HG03521 (cell line): ENCODE measurements at regions not wholly inside any gene's neighbourhood (a gene's known extent, or its start where the extent isn't known, plus 50 kb on each side); places are given as distances from the start of the nearest gene placed in this dataset.
"Not testable (repeated sequence)": the region's sequence is repeated elsewhere in the genome, so short reads cannot be mapped to it uniquely, and the experiment has no call there.

Experiments used
- ATAC-seq: cut with Tn5 transposase; IDR thresholded peaks from one replicate; pipeline ENCODE4 v1.9.1; 2021; ENCODE audit warnings: mild to moderate bottlenecking, moderate library complexity; ENCODE audit not compliant: unreplicated experiment

DNA sequence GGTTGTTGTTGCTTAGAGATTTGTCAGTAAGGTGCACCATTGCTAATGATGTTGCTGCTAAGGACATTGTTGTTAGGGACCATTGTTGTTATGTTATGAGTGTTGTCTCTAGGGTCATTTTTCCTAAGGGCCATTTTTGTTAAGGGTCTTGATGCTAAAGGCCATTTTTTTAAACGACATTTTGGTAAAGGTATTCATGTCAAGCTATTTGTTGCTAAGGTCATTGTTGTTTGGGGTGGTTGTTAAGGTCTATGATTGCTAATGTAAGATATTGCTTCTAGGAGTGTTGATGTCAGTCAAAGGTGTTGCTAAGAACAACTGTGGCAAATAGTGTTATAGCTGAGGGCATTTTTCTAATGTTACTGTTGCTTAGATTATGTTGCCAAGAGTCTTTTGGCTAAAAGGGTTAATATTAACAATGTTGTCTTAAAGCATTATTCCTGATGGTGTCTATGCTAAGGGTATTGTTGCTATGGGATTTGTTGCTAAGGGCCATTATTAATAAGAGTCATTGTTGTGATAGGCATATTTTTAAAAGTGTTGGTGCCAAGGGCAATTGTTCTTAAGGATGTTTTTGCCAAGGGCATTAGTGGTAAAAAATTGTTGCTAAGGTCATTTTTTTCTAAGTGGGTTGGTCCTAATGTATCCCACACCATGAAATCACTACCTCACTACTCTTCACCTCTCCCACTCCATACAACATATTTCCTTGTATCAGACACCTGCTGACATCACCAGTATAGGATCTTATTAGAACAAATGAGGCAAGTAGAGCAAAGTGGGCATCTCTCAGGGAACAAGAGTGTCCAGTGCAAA is 56.2 kb downstream of the SPATA31A6 start:
- ATAC-seq, result not testable (repeated sequence)

DNA sequence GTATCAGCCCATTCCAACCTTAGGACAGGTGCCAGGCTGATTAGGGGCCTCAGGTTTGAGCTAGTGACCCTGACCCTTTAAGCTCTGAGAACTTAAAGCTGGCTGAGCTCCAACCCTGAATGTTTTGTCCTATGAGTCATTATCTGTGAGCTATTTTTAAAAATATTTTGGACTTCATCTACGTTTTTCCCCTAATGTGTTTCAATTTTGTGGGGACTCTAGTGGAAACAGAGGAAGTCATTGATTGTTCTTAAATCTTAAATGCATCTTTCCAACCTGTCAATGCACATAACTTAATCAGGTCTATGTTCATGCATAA is 56.8 kb downstream of the SPATA31A6 start:
- ATAC-seq, result not testable (repeated sequence)

DNA sequence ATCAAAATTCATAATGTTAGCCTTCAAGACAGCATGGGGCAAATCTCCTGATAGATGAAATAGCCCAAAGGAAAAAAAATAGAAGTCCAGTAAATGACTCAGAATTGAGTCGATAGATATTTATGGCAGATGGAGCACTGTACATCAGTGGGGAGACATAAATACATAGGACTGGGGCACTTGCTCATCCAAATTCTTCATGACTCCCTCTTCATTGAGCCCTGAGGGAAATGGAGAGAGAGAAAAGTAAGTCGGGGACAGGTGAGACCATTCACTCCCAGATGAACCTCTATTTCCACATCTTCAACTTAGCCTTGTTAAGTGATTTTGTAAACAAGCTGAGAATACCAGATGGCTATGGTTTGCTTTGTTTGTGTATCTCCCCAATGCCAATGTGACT is 59.8 kb downstream of the SPATA31A6 start:
- ATAC-seq, result not testable (repeated sequence)

DNA sequence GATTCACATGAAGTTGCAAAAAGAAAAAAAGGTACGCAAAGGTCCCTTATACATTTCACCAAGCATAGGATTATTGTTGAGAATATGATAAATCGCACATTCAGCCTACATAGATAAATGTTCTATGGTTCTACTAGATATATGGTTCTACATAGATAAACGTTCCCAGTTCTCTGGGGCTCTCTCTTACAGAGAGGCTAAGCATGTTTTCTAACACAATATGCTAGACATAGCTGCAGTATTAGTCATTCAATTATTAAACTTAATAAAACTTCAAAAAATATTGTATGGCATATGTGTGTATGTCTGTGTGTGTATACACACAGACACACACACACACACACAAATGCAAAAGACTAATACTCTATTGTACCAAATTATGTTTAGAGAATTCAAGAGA is 60.4 kb downstream of the SPATA31A6 start:
- ATAC-seq, result not testable (repeated sequence)

- ATAC-seq, result not testable (repeated sequence)
Observed at GRCh38 chr9:42268729-42269128, 85.3 kb downstream of the SPATA31A6 start.

DNA sequence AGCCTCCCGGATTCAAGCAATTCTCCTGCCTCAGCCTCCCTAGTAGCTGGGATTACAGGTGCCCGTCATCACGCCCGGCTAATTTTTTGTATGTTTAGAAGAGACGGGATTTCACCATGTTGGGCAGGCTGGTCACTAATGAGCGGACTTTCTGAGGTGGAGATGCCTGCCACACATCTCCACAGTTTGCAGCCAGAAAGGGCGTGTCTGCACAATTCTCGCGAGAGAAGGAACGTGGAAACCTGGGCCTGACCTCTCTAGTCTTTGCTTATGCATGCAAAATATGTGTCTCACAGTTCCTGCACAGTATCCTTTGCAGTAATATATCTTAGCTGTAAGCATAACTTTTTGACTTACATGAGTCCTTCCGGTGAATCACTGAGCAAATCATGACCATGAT is 85.7 kb downstream of the SPATA31A6 start:
- not testable (repeated sequence) for ATAC-seq

DNA sequence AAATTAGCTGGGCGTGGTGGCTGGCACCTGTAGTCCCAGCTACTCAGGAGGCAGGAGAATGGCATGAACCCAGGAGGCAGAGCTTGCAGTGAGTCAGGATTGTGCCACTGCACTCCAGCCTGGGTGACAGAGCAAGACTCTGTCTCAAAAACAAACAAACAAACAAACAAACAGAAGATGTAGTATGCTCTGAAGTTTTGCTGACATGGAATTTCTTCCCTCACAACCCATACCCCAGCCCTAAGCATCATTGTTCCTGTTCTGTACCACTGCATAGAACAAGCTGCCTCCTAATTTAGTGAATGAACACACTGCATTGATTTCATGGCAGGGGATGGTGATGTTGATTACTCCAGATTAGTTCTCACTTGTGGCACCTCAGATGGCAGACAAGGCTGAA is 89.7 kb downstream of the SPATA31A6 start:
- not testable (repeated sequence) for ATAC-seq

GRCh38 chr9:42275141-42275540 is 91.7 kb downstream of the SPATA31A6 start:
- no peak for ATAC-seq

DNA sequence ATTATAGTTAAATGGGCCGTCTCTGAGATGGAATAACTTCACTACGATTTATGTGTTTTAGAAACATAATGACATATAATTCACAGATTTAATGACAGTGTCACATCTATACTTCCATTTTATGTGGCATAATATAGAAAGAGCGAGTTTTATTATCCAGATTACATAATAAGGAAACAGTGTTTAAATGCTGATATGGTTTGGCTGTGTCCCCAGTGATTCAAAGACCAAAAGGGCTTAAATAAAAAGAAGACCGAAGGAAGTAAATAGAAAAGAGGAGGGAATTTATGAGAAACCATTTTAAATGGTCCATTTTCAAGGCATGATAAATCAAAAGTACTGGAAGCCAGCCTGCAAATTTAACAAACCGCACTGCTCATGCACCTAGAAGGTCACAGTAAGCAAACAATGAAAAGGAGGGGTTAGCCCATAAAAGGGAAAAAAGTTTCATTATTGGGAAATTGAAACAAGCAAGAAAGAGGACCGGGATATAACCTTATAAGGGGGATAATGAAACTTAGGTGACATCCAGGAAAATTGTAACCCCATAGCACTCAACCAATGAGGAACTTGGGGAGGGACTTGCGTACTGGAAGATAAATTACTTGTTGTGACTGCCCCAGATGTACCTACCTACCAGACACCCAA is 99.2 kb downstream of the SPATA31A6 start:
- not testable (repeated sequence) for ATAC-seq

DNA sequence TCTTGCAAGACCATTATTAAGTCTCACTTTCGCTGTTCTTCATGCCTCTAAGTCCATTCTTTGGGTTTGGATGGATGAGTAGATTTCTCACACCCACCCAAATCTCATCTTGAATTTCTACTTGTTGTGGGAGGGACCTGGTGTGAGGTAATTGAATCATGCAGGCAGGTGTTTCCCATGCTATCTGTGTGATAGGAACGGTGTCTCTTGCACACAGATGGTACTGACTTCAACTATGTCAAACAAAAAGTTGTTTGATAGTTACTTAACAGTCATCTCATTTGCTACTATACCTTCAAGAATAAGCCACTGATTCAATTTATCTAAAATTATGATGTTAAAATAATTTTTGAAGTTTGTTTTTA is 99.7 kb downstream of the SPATA31A6 start:
- not testable (repeated sequence) for ATAC-seq

DNA sequence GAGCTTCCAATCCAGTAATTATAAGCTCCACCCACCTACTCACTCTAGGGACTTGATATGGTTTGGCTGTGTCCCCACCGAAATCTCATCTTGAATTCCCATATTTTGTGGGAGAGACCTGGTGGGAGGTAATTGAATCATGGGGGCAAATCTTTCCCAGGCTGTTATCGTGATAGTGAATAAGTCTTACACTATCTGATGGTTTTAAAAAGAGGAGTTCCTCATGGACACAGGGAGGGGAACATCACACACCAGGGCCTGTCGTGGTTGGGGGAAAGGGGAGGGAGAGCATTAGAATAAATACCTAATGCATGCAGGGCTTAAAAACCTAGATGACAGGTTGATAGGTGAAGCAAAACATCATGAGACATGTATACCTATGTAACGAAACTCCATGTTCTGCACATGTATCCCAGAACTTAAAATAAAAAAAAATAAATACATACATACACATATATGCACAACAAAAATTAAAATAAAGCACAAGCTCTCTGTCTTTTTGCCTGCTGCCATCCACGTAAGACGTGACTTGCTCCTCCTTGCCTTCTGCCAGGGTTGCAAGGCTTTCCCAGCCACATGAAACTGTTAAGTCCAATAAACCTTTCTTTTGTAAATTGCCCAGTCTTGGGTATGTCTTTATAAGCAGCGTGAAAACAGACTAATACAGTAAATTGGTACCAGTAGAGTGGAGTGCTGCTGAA is 102.8 kb downstream of the SPATA31A6 start:
- not testable (repeated sequence) for ATAC-seq

DNA sequence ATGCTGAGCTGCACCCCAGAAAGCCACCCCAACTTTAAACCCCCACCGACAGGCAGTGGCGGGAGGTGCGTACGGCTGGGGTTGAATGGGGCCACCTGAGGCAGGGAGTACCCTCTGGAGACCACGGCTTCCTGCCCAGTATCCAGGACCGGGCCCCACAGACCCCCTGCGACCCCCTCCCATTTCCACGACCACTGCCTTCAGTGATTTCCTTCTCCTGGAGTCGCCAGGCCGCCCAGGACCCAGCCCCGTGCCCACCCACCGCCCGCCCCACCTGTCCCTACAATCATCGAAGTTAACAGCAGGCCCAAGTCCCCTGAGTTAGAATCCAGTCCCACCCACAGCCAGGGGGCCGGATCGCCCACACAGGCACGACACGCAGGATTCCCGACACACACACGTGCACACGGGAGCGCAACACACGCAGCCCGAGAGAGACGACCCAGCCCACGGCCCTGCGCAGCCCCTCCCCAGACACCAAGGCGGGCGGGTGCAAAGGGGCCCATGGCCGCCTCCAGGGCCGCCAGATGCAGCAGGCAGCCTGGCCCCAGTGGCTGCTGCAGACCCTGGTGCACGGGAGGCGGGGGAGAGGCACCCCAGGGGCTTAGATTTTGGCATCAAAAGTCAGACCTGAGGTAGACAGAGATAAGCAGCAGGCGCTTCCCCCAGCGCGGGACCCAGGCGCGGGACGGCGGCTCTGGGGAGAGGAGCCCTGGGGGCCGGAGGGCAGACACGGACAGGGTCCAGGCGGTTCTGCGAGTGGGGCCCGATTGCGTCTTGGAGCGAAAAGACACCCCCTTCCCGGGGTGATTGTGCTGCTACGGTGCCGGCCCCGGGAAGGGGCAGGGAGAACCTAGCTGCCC is 104.8 kb downstream of the SPATA31A6 start:
- not testable (repeated sequence) for ATAC-seq

DNA sequence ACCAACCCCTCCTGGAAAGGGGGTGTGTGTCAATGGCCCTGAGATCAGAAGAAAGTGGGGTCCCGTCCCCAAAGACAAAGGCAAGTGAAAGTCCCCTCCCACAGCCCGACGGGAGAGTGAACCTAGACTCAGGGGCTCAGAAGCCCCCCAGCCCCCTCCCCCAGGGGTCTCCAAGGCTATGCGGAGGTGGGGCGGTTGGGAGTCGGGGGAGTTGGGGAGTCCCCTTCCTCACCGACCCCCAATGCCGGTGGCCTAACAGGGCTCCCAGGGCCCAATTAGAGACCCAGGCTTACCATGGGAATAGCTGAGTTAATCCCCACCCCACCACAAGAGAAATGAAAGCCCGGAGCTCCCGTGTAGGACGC is 105.4 kb downstream of the SPATA31A6 start:
- not testable (repeated sequence) for ATAC-seq

DNA sequence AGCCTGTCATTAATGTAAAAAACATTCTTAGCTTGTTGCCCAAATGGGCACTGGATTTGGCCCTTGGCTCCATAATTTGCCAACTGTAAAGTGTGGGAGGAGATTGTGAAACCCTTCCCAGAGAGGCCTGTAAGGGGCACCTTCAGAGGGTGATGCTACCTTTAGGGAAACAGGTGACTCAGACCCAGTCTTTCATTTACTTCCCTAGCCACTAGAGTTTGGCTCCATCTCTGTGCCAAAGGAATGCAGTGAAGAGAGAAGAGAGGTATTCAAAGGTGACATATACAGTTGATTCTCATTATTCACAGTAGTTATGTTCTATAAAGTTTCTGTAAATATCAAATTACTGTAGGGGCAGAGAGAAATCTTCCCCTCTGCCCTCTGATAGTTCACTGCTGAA is 116.7 kb downstream of the SPATA31A6 start:
- ATAC-seq, result not testable (repeated sequence)

DNA sequence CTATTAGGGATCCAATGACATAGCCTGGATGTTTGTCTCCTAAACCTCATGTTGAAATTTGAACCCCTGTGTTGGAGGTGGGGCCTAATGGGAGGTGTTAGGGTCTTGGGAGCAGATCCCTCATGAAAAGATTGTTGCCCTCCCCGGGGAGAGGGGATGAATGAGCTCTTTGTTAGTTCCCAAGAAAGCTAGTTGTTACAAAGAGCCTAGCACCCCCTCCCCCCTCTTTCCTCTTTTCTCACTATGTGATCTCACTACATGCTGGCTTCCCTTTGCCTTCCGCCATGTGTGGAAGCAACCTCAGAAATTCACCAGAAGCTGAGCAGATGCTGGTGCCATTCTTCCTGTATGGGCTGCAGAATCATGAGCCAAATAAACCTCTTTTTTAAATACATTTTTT is 123.2 kb downstream of the SPATA31A6 start:
- not testable (repeated sequence) for ATAC-seq

GRCh38 chr9:42307449-42307848 is 124.0 kb downstream of the SPATA31A6 start:
- not testable (repeated sequence) for ATAC-seq

GRCh38 chr9:42310972-42311371 is 127.5 kb downstream of the SPATA31A6 start:
- not testable (repeated sequence) for ATAC-seq

GRCh38 chr9:42316026-42316425 is 132.6 kb downstream of the SPATA31A6 start:
- not testable (repeated sequence) for ATAC-seq

DNA sequence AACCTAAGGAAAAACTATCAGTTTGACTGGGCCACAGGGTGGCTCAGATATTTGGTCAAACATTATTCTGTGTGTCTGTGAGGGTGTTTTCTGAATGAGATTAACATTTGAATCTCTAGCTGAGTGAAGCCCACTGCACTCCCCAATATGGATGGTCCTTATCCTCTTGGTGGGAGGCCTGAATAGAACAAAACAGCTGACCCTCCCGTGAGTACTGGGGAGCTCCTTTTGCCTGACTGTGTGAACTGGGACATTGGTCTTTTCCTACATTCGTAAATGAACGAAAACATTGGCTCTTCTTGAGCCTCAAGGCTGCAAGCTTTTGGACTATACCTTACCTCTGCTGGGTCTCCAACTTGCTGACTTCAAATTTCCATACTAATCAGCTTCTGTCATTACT is 134.2 kb downstream of the SPATA31A6 start:
- ATAC-seq, result not testable (repeated sequence)

DNA sequence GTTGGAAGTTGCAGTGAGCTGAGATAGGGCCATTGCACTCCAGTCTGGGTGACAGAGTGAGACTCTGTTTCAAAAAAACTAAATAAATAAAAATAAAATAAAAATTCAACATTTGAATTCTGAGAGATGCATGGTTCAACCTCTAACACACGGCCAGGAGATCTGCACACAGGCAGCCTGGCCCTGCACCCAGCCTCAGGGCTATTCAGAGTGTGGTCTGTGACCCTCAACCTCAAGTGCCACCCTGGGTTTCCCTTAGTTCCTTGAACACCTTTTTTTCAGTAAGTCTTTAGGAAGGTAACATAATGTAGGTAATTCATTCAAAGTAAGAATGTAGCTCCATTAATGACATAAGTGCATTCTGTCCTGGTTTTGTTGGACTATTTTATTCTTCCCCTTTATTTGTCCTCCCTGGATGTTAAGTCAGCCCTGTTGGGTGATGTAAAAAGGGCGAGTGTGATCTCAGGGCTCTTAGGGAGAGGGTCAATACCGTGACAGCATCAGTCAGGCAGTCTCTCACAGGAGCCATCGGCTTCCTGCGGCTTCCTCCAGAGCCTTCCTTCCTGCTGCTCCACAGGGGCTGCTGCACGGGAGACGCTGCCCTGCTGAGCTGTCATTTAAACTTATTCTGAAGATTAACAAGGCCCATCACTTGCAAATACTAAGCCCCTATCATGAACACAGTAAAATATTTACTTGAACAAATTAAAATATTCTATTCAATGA is 139.8 kb downstream of the SPATA31A6 start:
- ATAC-seq, result not testable (repeated sequence)
